ENCODE measurements at regions not wholly inside any gene's neighbourhood (a gene's known extent, or its start where the extent isn't known, plus 50 kb on each side); places are given as distances from the start of the nearest gene placed in this dataset.

- Histone ChIP-seq H3K27me3 (ENCODE audit: control insufficient read depth in 4 of 4, insufficient read depth in 4 of 4, low read length in 3 of 4) (no peaks in the 10 kb centered on the region), H3K27ac (ENCODE audit: low read depth in 1 of 2, low read length in 2 of 2) (peak overlapping the region; percentile 78 to 97), H3K9me3 (ENCODE audit: control insufficient read depth in 4 of 4, low read length in 3 of 4) (no peaks in the 10 kb centered on the region), H3K36me3 (ENCODE audit: control insufficient read depth in 4 of 4, insufficient read depth in 3 of 4, low read depth in 1 of 4, low read length in 3 of 4) (no peaks in the 10 kb centered on the region), H3K4me1 (ENCODE audit: control insufficient read depth in 4 of 4, insufficient read depth in 4 of 4, low read length in 3 of 4) (peaks cover 11 to 41% (median 22%) of the 10 kb centered on the region in 4 donors), H3K9ac (ENCODE audit: low read depth in 1 of 2, low read length in 2 of 2) (no peak overlapping the region), H3K4me3 (ENCODE audit: low read depth in 1 of 3, low read length in 3 of 3) (no peak overlapping the region)
- no peak for TF ChIP-seq SP1 (IDR thresholded peaks at IDR 0.05)
- TF ChIP-seq RXRA (IDR thresholded peaks at IDR 0.05), result no peak
- TF ChIP-seq HNF4A (conservative IDR thresholded peaks at IDR 0.05), result no peak
- TF ChIP-seq FOXA2 (IDR thresholded peaks at IDR 0.05), result no peak
- no peak for TF ChIP-seq YY1 (IDR thresholded peaks at IDR 0.05)
- TF ChIP-seq JUND (IDR thresholded peaks at IDR 0.05), result no peak
- TF ChIP-seq ATF3 (IDR thresholded peaks at IDR 0.05), result no peak
- TF ChIP-seq GABPA (IDR thresholded peaks at IDR 0.05 in 1 of 2, conservative IDR thresholded peaks at IDR 0.05 in 1 of 2), result no peak
- no peak for TF ChIP-seq EGR1 (IDR thresholded peaks at IDR 0.05; ENCODE audit: low read depth in 2 of 2)
- WGBS, result 92% methylated on average over 4 of the region's 4 CpGs
- DNase-seq (ENCODE audit: low spot score), result no peak
Measured at GRCh38 chr13:29926098-29926476, 75.7 kb upstream of the UBL3 start.

GRCh38 chr13:29925457-29926097 lies 75.2 kb upstream of the UBL3 start:
- 21% methylated on average over 3 of the region's 3 CpGs for WGBS
- DNase-seq (ENCODE audit: low spot score), result peak; percentile 48

More at GRCh38 chr13:29925457-29926097, 75.2 kb upstream of the UBL3 start:
- peak overlapping the region; percentile 78 to 97 for H3K27ac ChIP-seq (ENCODE audit: low read depth in 1 of 2, low read length in 2 of 2)
- H3K9ac ChIP-seq (ENCODE audit: low read depth in 1 of 2, low read length in 2 of 2), result peak overlapping the region in 1 of 2 donors; percentile 23
- H3K27me3 ChIP-seq (ENCODE audit: control insufficient read depth in 4 of 4, insufficient read depth in 4 of 4, low read length in 3 of 4), result no peaks in the 10 kb centered on the region
- H3K4me1 ChIP-seq (ENCODE audit: control insufficient read depth in 4 of 4, insufficient read depth in 4 of 4, low read length in 3 of 4), result peaks cover 12 to 45% (median 22%) of the 10 kb centered on the region in 4 donors
- no peaks in the 10 kb centered on the region for H3K36me3 ChIP-seq (ENCODE audit: control insufficient read depth in 4 of 4, insufficient read depth in 3 of 4, low read depth in 1 of 4, low read length in 3 of 4)
- TF ChIP-seq FOXA2 (IDR thresholded peaks at IDR 0.05) (peak; percentile 7), REST (IDR thresholded peaks at IDR 0.05) (peak; percentile 64), CTCF (IDR thresholded peaks at IDR 0.05; ENCODE audit: low read depth, low read length, missing input control) (no peak), RXRA (IDR thresholded peaks at IDR 0.05) (peak; percentile 28 to 78), GABPA (IDR thresholded peaks at IDR 0.05 in 1 of 2, conservative IDR thresholded peaks at IDR 0.05 in 1 of 2) (peak in 1 of 2 donors; percentile 37), EGR1 (IDR thresholded peaks at IDR 0.05; ENCODE audit: low read depth in 2 of 2) (peak in 1 of 2 donors; percentile 27), ZBTB33 (IDR thresholded peaks at IDR 0.05) (peak; percentile 69), RAD21 (IDR thresholded peaks at IDR 0.05) (peak; percentile 57 to 59), MAX (IDR thresholded peaks at IDR 0.05) (peak; percentile 65), ATF3 (IDR thresholded peaks at IDR 0.05) (no peak), NR2F2 (IDR thresholded peaks at IDR 0.05) (no peak), HNF4G (IDR thresholded peaks at IDR 0.05) (no peak), SP1 (IDR thresholded peaks at IDR 0.05) (peak; percentile 68), FOXA1 (IDR thresholded peaks at IDR 0.05) (no peak), HNF4A (conservative IDR thresholded peaks at IDR 0.05) (peak; percentile 35 to 70), TAF1 (conservative IDR thresholded peaks at IDR 0.05) (peak; percentile 27), YY1 (IDR thresholded peaks at IDR 0.05) (peak; percentile 55), JUND (IDR thresholded peaks at IDR 0.05) (peak in 1 of 2 donors; percentile 82)
- no peaks in the 10 kb centered on the region for H3K9me3 ChIP-seq (ENCODE audit: control insufficient read depth in 4 of 4, low read length in 3 of 4)
- no peak overlapping the region for H3K4me3 ChIP-seq (ENCODE audit: low read depth in 1 of 3, low read length in 3 of 3)

Data from liver (tissue), 8 donors.